K562 (cell line): ENCODE measurements at regions not wholly inside any gene's neighbourhood (a gene's known extent, or its start where the extent isn't known, plus 50 kb on each side); places are given as distances from the start of the nearest gene placed in this dataset.

ENCODE experiments used
- ATAC-seq: fragments of 200-7000 bp; cut with Tn5 transposase; 3 replicates; pipeline ENCODE4 v1.9.1; 2020; ENCODE audit warnings: moderate library complexity
- BruUV-seq: library from RNA; stranded (reverse); fragments of 400-500 nt; replicated peaks from 2 replicates; lab custom pipeline; 2021; lab: Mats Ljungman, UMichigan
- CTCF ChIA-PET: fragments of 300-600 bp; formaldehyde crosslinking; extraction: SDS; loops from one replicate; lab custom pipeline; 2021; ENCODE audit warnings: low intra/inter-chr PET ratio; lab: Yijun Ruan, JAX
- POLR2A ChIA-PET: fragments of 300-600, 350-650 bp; sonication (Branson Sonifier 250); formaldehyde crosslinking; extraction: SDS; loops from one replicate; lab custom pipeline; 2021; ENCODE audit warnings: antibody characterized with exemption, inconsistent platforms; lab: Yijun Ruan, JAX
- DNase-seq, 4 experiments: peaks; one replicate each; pipeline versions ENCODE4 v3.0.0 to v3.0.0-alpha.2; 2011 to 2018; ENCODE audit warnings: low spot score in 3 of 4, mixed read lengths in 3 of 4; ENCODE audit errors: extremely low read depth in 1 of 4
- FAIRE-seq: peaks from 2 replicates; lab custom pipeline; 2011; peaks lifted over from hg19 to GRCh38; lab: Jason Lieb, UNC
- H2AFZ ChIP-seq: 2 replicates; pipeline ENCODE4 v1.6.0; 2011; ENCODE audit warnings: low read depth, low read length, control low read depth, inconsistent platforms
- H3K27ac ChIP-seq: fragments of 200-600 bp; 3 replicates; pipeline ENCODE4 v1.8.0; 2011; ENCODE audit warnings: low read depth, mild to moderate bottlenecking, control low read depth, inconsistent platforms, low read length, moderate library complexity, mixed read lengths; ENCODE audit errors: extremely low read depth
- H3K27me3 ChIP-seq, 2 experiments: fragments of 300-600 bp in 1 of 2; 2 replicates in 1 of 2; 3 replicates in 1 of 2; pipeline versions ENCODE4 v1.6.0 to v1.8.0; 2011; ENCODE audit warnings: inconsistent platforms in 2 of 2, low read length in 2 of 2, mild to moderate bottlenecking in 1 of 2, mixed read lengths in 1 of 2, moderate library complexity in 1 of 2; ENCODE audit not compliant: control insufficient read depth in 2 of 2, insufficient read depth in 2 of 2
- H3K36me3 ChIP-seq: fragments of 300-600 bp; 3 replicates; pipeline ENCODE4 v1.8.0; 2011; ENCODE audit warnings: mild to moderate bottlenecking, low read length, inconsistent platforms; ENCODE audit not compliant: control insufficient read depth, insufficient read depth
- H3K4me1 ChIP-seq, 2 experiments: fragments of 200-600 bp in 1 of 2; replicated peaks in 1 of 2; 2 replicates in 1 of 2; 3 replicates in 1 of 2; pipeline versions ENCODE4 v1.5.1 to v1.8.0; 2011; ENCODE audit warnings: inconsistent platforms in 2 of 2, low read length in 2 of 2, mild to moderate bottlenecking in 1 of 2, mixed read lengths in 1 of 2, moderate library complexity in 1 of 2; ENCODE audit not compliant: control insufficient read depth in 2 of 2, insufficient read depth in 2 of 2
- H3K4me2 ChIP-seq: 2 replicates; pipeline ENCODE4 v1.6.1; 2011; ENCODE audit warnings: low read length, control low read depth, inconsistent platforms, mixed read lengths; ENCODE audit not compliant: insufficient read depth
- H3K4me3 ChIP-seq: fragments of 200-600 bp; sonication (generic), shearing (Covaris generic); 2 replicates; pipeline ENCODE4 v1.5.1; 2016; ENCODE audit warnings: control low read depth, inconsistent platforms
- H3K79me2 ChIP-seq: fragments of 200-600 bp; 3 replicates; pipeline ENCODE4 v1.8.0; 2011; ENCODE audit warnings: low read length, inconsistent platforms; ENCODE audit not compliant: control insufficient read depth, insufficient read depth
- H3K9ac ChIP-seq, 2 experiments: 2 replicates each; pipeline versions ENCODE4 v1.6.0 to v1.6.1; 2011; ENCODE audit warnings: low read depth in 2 of 2, low read length in 2 of 2, control low read depth in 1 of 2, inconsistent platforms in 1 of 2, mild to moderate bottlenecking in 1 of 2, mixed read lengths in 1 of 2; ENCODE audit not compliant: insufficient read depth in 1 of 2
- H3K9me1 ChIP-seq: one replicate; pipeline ENCODE4 v1.6.0; 2011; ENCODE audit warnings: inconsistent platforms, mild to moderate bottlenecking, low read length, moderate library complexity; ENCODE audit not compliant: control insufficient read depth, insufficient read depth
- H3K9me3 ChIP-seq: replicated peaks from 2 replicates; pipeline ENCODE4 v1.5.1; 2011; ENCODE audit warnings: low read depth, low read length, inconsistent platforms; ENCODE audit not compliant: control insufficient read depth, insufficient read depth
- H4K20me1 ChIP-seq: replicated peaks from 2 replicates; pipeline ENCODE4 v1.6.1; 2011; ENCODE audit warnings: low read length, inconsistent platforms, mixed read lengths; ENCODE audit not compliant: control insufficient read depth, insufficient read depth
- CREBBP ChIP-seq: IDR thresholded peaks from one replicate; pipeline ENCODE4 v1.6.1; 2012; ENCODE audit warnings: low read depth, mild to moderate bottlenecking, control low read depth, inconsistent platforms, low read length
- ELF2 ChIP-seq: fragments of 250-450 bp; sonication (Bioruptor Pico); IDR thresholded peaks from 2 replicates; pipeline ENCODE4 v1.5.0; 2021; ENCODE audit warnings: mild to moderate bottlenecking
- KLF10 ChIP-seq: fragments of 250-450 bp; sonication (Bioruptor Pico); IDR thresholded peaks from 2 replicates; pipeline ENCODE4 v1.6.1; 2021; ENCODE audit warnings: matching md5 sums
- POLR2AphosphoS5 ChIP-seq: IDR thresholded peaks from 2 replicates; pipeline ENCODE4 v1.6.1; 2011; ENCODE audit warnings: mild to moderate bottlenecking, low read depth, low read length, moderate library complexity; ENCODE audit not compliant: control insufficient read depth, insufficient read depth
- POLR3G ChIP-seq: IDR thresholded peaks from 2 replicates; pipeline ENCODE4 v1.6.1; 2011; ENCODE audit not compliant: insufficient read length, insufficient replicate concordance; ENCODE audit errors: extremely low read depth
- YY1 ChIP-seq, 3 experiments: IDR thresholded peaks; 2 replicates each; pipeline ENCODE4 v1.6.1; 2011; ENCODE audit warnings: low read length in 2 of 3, mild to moderate bottlenecking in 2 of 3, moderate library complexity in 2 of 3, borderline replicate concordance in 1 of 3, control low read depth in 1 of 3, low read depth in 1 of 3; ENCODE audit not compliant: insufficient read depth in 3 of 3, insufficient replicate concordance in 2 of 3, control insufficient read depth in 1 of 3, insufficient read length in 1 of 3; ENCODE audit errors: extremely low read depth in 1 of 3
- ZNF274 ChIP-seq: IDR thresholded peaks from 2 replicates; pipeline ENCODE4 v1.6.1; 2011; ENCODE audit warnings: low read depth, mild to moderate bottlenecking, low read length, moderate library complexity, borderline replicate concordance
- ZSCAN32 ChIP-seq: fragments of 450-650 bp; formaldehyde crosslinking; IDR thresholded peaks from 2 replicates; pipeline ENCODE4 v1.4.0; 2020; ENCODE audit warnings: mild to moderate bottlenecking, moderate library complexity
- WGBS: fragments of 100-300 bp; shearing (Covaris generic); methylation state at CpG from one replicate; pipeline ENCODE4 v1.1.6; 2016; ENCODE audit warnings: low coverage, mixed read lengths; ENCODE audit not compliant: insufficient coverage; ENCODE audit errors: missing lambda C conversion rate; 5-methylcytosine and 5-hydroxymethylcytosine counted together
- in situ Hi-C: fragments of 300-500 bp; cut with MboI; formaldehyde crosslinking; loops from 4 replicates; pipeline ENCODE4 v1.15.0; 2018; ENCODE audit warnings: inconsistent platforms, mixed read lengths
- intact Hi-C: fragments of 100-400 bp; cut with micrococcal nuclease; formaldehyde crosslinking; loops from 2 replicates; pipeline ENCODE4 v1.14.2; 2022
- TF ChIP-seq, protein P1 (sequence below), 2 experiments: fragments of 250-450 bp in 1 of 2; fragments of 450-650 bp in 1 of 2; sonication (Bioruptor Pico) in 1 of 2; IDR thresholded peaks; 2 replicates each; pipeline versions ENCODE4 v1.6.1 to v1.8.0; 2016 to 2021; ENCODE audit warnings: mild to moderate bottlenecking in 2 of 2, moderate library complexity in 2 of 2, missing compliant biosample characterization in 1 of 2, missing genetic modification characterization in 1 of 2

GRCh38 chr13:76820759-76821158, 65.4 kb downstream of the KCTD12 start:
- ChIA-PET CTCF (no interaction called here), POLR2A (interaction anchor here (1.0 kb wide), 1 partner anchor 10 kb away, joined by 3 read pairs; no protein-coding TSS in a partner anchor)
- ATAC-seq (no peak), FAIRE-seq (no peak), DNase-seq (no peak)
- intact Hi-C loops = no loop called here
- Histone ChIP-seq H3K27me3 (no peaks in the 10 kb centered on the region), H3K4me3 (no peak overlapping the region), H4K20me1 (no peaks in the 10 kb centered on the region), H3K36me3 (no peaks in the 10 kb centered on the region), H3K9ac (no peak overlapping the region), H3K9me3 (no peaks in the 10 kb centered on the region), H3K9me1 (no peaks in the 10 kb centered on the region), H2AFZ (no peak overlapping the region), H3K79me2 (no peaks in the 10 kb centered on the region), H3K4me2 (no peak overlapping the region), H3K4me1 (no peaks in the 10 kb centered on the region), H3K27ac (no peak overlapping the region)
- in situ Hi-C loops = no loop called here
- 0% methylated on average over 4 of the region's 4 CpGs for WGBS
- no TSS peak for BruUV-seq
- no peak for TF ChIP-seq KLF10 (CRISPR knock-in tag)
- TF ChIP-seq YY1 (IDR thresholded peaks at IDR 0.05; ENCODE audit: borderline replicate concordance in 1 of 3, control insufficient read depth in 1 of 3, extremely low read depth in 1 of 3, insufficient read depth in 3 of 3, insufficient read length in 1 of 3, insufficient replicate concordance in 2 of 3, low read depth in 1 of 3, low read length in 2 of 3) = no peak
- TF ChIP-seq ZNF274 = no peak
- TF ChIP-seq, protein P1, sequence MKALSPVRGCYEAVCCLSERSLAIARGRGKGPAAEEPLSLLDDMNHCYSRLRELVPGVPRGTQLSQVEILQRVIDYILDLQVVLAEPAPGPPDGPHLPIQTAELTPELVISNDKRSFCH (CRISPR knock-in tag; IDR thresholded peaks at IDR 0.05) = no peak
- TF ChIP-seq, protein P1 (tag; IDR thresholded peaks at IDR 0.05) = no peak
- TF ChIP-seq CREBBP = no peak
- no peak for TF ChIP-seq POLR3G
- TF ChIP-seq ELF2 (CRISPR knock-in tag) = no peak
- no peak for TF ChIP-seq ZSCAN32 (CRISPR knock-in tag)
- TF ChIP-seq POLR2AphosphoS5 = no peak
